K562 (cell line): ENCODE measurements at regions not wholly inside any gene's neighbourhood (a gene's known extent, or its start where the extent isn't known, plus 50 kb on each side); places are given as distances from the start of the nearest gene placed in this dataset.

Experiments
- BRD9 ChIP-seq: fragments of 450-650 bp; IDR thresholded peaks from 2 replicates; pipeline ENCODE4 v1.6.1; 2018; ENCODE audit warnings: low read depth; ENCODE audit not compliant: partially characterized antibody
- GATAD2A ChIP-seq: fragments of 450-650 bp; IDR thresholded peaks from 2 replicates; pipeline ENCODE4 v1.6.1; 2017
- ZNF41 ChIP-seq: fragments of 250-450 bp; sonication (Bioruptor Pico); conservative IDR thresholded peaks from 2 replicates; pipeline ENCODE4 v1.4.0; 2020; ENCODE audit warnings: mild to moderate bottlenecking
- TF ChIP-seq, protein P1 (sequence below): sonication (generic); formaldehyde crosslinking; IDR thresholded peaks from 2 replicates; pipeline ENCODE4 v1.8.0; 2023; ENCODE audit warnings: mild to moderate bottlenecking, missing genetic modification reagents
- TF ChIP-seq, protein P2 (sequence below): fragments of 450-650 bp; IDR thresholded peaks from one replicate; pipeline ENCODE4 v1.6.1; 2018; ENCODE audit warnings: mild to moderate bottlenecking, moderate library complexity; ENCODE audit not compliant: partially characterized antibody
- TF ChIP-seq, protein P3 (sequence below): fragments of 250-450 bp; sonication (Bioruptor Pico); IDR thresholded peaks from 2 replicates; pipeline ENCODE4 v1.8.0; 2021; ENCODE audit warnings: moderate library complexity, mild to moderate bottlenecking, inconsistent platforms
- TF ChIP-seq, protein P4 (sequence below), 3 experiments: fragments of 200-800 bp in 1 of 3; fragments of 250-450 bp in 1 of 3; fragments of 450-650 bp in 1 of 3; sonication (Bioruptor Pico) in 1 of 3; sonication (Bioruptor generic) in 1 of 3; formaldehyde crosslinking in 1 of 3; IDR thresholded peaks; 2 replicates each; pipeline versions ENCODE4 v1.6.1 to v1.8.0; 2016 to 2022; ENCODE audit warnings: mild to moderate bottlenecking in 2 of 3, missing genetic modification characterization in 2 of 3, missing compliant biosample characterization in 1 of 3, moderate library complexity in 1 of 3
- TF ChIP-seq, protein P5 (sequence below): fragments of 250-450 bp; sonication (Bioruptor Pico); IDR thresholded peaks from 2 replicates; pipeline ENCODE4 v1.5.0; 2020; ENCODE audit warnings: mild to moderate bottlenecking

DNA sequence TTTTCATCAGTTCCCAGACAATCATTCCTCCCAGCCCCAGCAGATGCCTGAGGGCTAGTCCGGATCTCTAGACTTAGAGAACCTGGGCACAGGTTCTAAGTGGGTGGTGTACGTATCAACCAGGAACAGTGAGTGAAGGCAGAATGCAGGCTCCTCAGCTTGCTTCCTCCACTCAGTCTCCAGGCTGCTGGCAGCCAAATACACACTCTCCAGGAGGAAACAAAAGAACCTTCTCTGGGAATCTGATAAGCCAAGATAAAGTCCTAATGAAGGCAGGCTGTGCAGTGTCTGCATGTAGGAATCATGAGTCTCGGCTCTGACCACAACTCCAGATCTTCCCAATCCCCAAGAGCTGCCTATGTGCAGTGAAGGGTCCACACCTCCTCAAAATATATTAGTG is 245.7 kb downstream of the SP3 start (continued):
- TF ChIP-seq, protein P1, sequence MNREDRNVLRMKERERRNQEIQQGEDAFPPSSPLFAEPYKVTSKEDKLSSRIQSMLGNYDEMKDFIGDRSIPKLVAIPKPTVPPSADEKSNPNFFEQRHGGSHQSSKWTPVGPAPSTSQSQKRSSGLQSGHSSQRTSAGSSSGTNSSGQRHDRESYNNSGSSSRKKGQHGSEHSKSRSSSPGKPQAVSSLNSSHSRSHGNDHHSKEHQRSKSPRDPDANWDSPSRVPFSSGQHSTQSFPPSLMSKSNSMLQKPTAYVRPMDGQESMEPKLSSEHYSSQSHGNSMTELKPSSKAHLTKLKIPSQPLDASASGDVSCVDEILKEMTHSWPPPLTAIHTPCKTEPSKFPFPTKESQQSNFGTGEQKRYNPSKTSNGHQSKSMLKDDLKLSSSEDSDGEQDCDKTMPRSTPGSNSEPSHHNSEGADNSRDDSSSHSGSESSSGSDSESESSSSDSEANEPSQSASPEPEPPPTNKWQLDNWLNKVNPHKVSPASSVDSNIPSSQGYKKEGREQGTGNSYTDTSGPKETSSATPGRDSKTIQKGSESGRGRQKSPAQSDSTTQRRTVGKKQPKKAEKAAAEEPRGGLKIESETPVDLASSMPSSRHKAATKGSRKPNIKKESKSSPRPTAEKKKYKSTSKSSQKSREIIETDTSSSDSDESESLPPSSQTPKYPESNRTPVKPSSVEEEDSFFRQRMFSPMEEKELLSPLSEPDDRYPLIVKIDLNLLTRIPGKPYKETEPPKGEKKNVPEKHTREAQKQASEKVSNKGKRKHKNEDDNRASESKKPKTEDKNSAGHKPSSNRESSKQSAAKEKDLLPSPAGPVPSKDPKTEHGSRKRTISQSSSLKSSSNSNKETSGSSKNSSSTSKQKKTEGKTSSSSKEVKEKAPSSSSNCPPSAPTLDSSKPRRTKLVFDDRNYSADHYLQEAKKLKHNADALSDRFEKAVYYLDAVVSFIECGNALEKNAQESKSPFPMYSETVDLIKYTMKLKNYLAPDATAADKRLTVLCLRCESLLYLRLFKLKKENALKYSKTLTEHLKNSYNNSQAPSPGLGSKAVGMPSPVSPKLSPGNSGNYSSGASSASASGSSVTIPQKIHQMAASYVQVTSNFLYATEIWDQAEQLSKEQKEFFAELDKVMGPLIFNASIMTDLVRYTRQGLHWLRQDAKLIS (CRISPR knock-in tag): no peak
- TF ChIP-seq, protein P2, sequence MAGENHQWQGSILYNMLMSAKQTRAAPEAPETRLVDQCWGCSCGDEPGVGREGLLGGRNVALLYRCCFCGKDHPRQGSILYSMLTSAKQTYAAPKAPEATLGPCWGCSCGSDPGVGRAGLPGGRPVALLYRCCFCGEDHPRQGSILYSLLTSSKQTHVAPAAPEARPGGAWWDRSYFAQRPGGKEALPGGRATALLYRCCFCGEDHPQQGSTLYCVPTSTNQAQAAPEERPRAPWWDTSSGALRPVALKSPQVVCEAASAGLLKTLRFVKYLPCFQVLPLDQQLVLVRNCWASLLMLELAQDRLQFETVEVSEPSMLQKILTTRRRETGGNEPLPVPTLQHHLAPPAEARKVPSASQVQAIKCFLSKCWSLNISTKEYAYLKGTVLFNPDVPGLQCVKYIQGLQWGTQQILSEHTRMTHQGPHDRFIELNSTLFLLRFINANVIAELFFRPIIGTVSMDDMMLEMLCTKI: no peak
- TF ChIP-seq, protein P3, sequence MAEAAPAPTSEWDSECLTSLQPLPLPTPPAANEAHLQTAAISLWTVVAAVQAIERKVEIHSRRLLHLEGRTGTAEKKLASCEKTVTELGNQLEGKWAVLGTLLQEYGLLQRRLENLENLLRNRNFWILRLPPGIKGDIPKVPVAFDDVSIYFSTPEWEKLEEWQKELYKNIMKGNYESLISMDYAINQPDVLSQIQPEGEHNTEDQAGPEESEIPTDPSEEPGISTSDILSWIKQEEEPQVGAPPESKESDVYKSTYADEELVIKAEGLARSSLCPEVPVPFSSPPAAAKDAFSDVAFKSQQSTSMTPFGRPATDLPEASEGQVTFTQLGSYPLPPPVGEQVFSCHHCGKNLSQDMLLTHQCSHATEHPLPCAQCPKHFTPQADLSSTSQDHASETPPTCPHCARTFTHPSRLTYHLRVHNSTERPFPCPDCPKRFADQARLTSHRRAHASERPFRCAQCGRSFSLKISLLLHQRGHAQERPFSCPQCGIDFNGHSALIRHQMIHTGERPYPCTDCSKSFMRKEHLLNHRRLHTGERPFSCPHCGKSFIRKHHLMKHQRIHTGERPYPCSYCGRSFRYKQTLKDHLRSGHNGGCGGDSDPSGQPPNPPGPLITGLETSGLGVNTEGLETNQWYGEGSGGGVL (CRISPR knock-in tag): no peak
- TF ChIP-seq ZNF41: no peak
- no peak for TF ChIP-seq BRD9
- TF ChIP-seq GATAD2A: no peak
- TF ChIP-seq, protein P4, sequence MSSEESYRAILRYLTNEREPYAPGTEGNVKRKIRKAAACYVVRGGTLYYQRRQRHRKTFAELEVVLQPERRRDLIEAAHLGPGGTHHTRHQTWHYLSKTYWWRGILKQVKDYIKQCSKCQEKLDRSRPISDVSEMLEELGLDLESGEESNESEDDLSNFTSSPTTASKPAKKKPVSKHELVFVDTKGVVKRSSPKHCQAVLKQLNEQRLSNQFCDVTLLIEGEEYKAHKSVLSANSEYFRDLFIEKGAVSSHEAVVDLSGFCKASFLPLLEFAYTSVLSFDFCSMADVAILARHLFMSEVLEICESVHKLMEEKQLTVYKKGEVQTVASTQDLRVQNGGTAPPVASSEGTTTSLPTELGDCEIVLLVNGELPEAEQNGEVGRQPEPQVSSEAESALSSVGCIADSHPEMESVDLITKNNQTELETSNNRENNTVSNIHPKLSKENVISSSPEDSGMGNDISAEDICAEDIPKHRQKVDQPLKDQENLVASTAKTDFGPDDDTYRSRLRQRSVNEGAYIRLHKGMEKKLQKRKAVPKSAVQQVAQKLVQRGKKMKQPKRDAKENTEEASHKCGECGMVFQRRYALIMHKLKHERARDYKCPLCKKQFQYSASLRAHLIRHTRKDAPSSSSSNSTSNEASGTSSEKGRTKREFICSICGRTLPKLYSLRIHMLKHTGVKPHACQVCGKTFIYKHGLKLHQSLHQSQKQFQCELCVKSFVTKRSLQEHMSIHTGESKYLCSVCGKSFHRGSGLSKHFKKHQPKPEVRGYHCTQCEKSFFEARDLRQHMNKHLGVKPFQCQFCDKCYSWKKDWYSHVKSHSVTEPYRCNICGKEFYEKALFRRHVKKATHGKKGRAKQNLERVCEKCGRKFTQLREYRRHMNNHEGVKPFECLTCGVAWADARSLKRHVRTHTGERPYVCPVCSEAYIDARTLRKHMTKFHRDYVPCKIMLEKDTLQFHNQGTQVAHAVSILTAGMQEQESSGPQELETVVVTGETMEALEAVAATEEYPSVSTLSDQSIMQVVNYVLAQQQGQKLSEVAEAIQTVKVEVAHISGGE (CRISPR knock-in tag; IDR thresholded peaks at IDR 0.05): no peak
- TF ChIP-seq, protein P5, sequence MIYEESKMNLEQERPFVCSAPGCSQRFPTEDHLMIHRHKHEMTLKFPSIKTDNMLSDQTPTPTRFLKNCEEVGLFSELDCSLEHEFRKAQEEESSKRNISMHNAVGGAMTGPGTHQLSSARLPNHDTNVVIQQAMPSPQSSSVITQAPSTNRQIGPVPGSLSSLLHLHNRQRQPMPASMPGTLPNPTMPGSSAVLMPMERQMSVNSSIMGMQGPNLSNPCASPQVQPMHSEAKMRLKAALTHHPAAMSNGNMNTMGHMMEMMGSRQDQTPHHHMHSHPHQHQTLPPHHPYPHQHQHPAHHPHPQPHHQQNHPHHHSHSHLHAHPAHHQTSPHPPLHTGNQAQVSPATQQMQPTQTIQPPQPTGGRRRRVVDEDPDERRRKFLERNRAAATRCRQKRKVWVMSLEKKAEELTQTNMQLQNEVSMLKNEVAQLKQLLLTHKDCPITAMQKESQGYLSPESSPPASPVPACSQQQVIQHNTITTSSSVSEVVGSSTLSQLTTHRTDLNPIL (CRISPR knock-in tag): no peak
